Right lung (tissue), 2 donors: ENCODE measurements at regions not wholly inside any gene's neighbourhood (a gene's known extent, or its start where the extent isn't known, plus 50 kb on each side); places are given as distances from the start of the nearest gene placed in this dataset.

Experiments used
- DNase-seq, 2 donors: peaks; one replicate each; pipeline ENCODE4 v3.0.0-alpha.2; 2013

GRCh38 chr1:212525479-212526110 lies 83.0 kb upstream of the ATF3 start:
- no peak for DNase-seq

DNA sequence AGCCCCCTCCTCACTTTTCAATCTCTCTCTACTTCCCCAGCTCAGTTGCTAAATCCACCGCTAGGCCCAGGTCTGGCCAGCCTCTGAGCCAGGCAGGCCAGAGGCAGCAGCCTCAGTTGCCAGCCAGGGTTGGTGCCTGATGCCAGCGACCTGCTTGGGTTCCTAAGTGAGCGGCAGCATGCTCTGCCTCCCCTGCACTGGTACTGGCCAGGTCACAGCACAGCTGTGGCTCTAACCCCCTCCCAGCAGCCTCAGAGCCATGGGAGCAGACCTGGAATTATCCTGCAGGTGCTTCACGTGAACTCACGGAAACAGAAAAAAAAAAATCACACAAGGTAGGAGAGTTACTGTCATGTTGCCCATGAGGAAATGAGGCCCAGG lies 82.5 kb upstream of the ATF3 start:
- no peak for DNase-seq

- DNase-seq = no peak
Measured at GRCh38 chr1:212528501-212528900, 80.1 kb upstream of the ATF3 start.

GRCh38 chr1:212529211-212529741 lies 79.3 kb upstream of the ATF3 start:
- DNase-seq = no peak

DNA sequence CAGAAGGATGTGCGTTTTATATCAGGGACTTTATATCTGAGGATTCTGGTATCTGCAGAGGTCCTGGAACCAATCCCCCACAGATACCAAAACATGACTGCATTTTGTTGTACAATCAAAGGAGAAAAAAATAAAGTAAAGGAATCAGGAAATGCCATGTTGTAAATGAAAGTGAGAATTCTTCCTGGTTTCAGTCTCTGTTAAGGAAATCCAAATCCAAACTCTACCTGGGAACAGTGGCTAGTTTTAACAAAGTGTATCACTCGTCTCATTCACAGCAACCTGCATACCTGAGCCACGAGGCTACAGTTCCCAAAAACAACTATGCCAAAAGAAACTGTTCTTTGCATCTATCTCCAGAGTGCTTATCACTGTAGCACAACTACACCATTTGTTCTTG lies 77.3 kb upstream of the ATF3 start:
- DNase-seq = no peak

- no peak for DNase-seq
Measured at GRCh38 chr1:212531796-212532195, 76.8 kb upstream of the ATF3 start.

- DNase-seq = no peak
Measured at GRCh38 chr1:212532469-212533147, 76.0 kb upstream of the ATF3 start.

- no peak for DNase-seq
Measured at GRCh38 chr1:212533148-212533517, 75.4 kb upstream of the ATF3 start.

GRCh38 chr1:212536586-212536985 lies 72.0 kb upstream of the ATF3 start:
- no peak for DNase-seq

DNA sequence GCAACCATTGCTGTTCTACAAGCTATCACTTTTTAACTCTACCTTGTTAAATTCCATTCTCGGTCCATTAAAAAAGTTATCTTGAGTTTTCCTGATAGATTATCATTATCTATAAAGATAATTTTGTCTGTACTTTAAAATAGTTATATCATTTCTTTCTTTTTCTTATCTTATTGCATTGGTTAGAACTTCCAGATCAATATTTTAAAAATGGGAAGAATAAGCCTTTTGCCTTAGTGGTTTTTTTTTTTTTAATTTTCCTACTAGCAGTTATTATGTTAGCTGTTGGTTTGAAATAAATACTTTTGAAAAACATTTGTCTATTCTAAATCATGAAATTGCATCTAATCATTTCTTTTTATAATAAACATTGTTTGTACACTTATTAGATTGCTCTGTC lies 71.0 kb upstream of the ATF3 start:
- DNase-seq = no peak

GRCh38 chr1:212539737-212540430 lies 68.7 kb upstream of the ATF3 start:
- no peak for DNase-seq

- no peak for DNase-seq
Measured at GRCh38 chr1:212542761-212543187, 65.8 kb upstream of the ATF3 start.

- DNase-seq = no peak
Measured at GRCh38 chr1:212544110-212544509, 64.5 kb upstream of the ATF3 start.

DNA sequence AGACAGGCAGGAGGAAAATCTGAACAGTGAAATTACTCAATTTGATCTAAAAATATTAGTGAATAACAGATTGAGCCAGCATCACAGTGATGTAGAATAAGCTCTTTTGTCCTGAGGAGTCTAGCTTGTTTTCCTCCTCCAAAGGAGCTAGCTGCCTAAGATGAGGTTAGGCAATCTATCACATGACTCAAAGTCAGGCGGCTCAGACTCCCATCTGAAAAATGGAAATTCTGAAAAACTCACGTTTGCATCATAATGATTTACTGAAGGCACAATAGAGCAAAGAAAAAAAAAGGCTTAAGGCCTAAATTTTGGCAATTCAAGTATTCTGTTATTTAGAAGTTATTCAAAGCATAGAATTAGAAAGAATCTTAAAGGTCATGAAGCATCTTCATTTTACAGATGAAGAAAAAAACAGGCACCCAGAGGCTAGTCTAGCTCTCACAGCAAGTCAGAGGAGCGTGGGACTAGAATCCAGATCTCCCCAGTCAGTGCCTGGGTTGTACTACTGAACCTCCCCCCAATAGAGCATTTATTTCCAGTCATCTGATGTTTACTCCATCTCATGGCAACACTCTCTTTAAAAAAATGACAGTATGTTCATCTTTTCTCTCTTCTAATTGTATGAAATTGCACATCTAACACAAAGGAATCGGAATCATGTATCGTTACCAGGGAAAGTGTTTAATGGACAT lies 62.5 kb upstream of the ATF3 start:
- DNase-seq = no peak

- no peak for DNase-seq
Measured at GRCh38 chr1:212549503-212550017, 59.0 kb upstream of the ATF3 start.

GRCh38 chr1:212551929-212552328 lies 56.6 kb upstream of the ATF3 start:
- no peak for DNase-seq

DNA sequence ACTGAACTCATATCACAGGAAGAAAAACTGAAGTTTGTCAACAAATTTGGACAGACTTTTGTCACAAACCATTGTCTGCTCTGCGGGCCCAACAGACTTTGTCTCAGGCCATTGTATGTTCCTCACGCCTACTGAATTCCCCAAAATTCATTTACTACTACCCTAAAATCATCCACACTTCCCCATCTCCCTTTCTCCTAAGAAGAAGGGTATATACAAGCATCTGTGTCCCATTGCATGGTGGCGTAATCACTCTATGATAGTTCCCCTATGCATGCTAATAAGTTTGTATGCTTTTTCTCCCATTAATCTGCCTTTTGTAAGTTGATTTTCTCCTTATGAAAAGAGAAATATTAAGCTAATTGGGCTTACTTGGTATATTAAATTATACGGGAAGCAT lies 54.9 kb upstream of the ATF3 start:
- DNase-seq = no peak

GRCh38 chr1:212554401-212554800 lies 54.2 kb upstream of the ATF3 start:
- no peak for DNase-seq

- no peak for DNase-seq
Measured at GRCh38 chr1:212555426-212555825, 53.1 kb upstream of the ATF3 start.

GRCh38 chr1:212556822-212557549 lies 51.6 kb upstream of the ATF3 start:
- no peak for DNase-seq
